ENCODE measurements at regions not wholly inside any gene's neighbourhood (a gene's known extent, or its start where the extent isn't known, plus 50 kb on each side); places are given as distances from the start of the nearest gene placed in this dataset.

GRCh38 chr10:110437761-110438341 lies 59.9 kb upstream of the DUSP5 start:
- no peaks in the 10 kb centered on the region for H3K27me3 Mint-ChIP-seq
- peaks cover 2% of the 10 kb centered on the region for H3K36me3 Mint-ChIP-seq (ENCODE audit: low read depth)
- DNase-seq, result no peak
- ChIA-PET CTCF (no interaction called here), POLR2A (no interaction called here)
- no peak overlapping the region for H3K4me3 Mint-ChIP-seq
- peaks cover 18% of the 10 kb centered on the region for H3K4me1 Mint-ChIP-seq
- H3K9me3 Mint-ChIP-seq, result peaks cover 4% of the 10 kb centered on the region
- no peak overlapping the region for H3K27ac Mint-ChIP-seq

GRCh38 chr10:110442746-110443145 lies 55.0 kb upstream of the DUSP5 start:
- POLR2A ChIA-PET, result interaction anchor here (1.4 to 1.6 kb wide), 2 partner anchors 10 to 13 kb away, joined by 5 read pairs; no protein-coding TSS in a partner anchor
- Mint-ChIP-seq H3K9me3 (no peaks in the 10 kb centered on the region), H3K4me3 (no peak overlapping the region), H3K27me3 (peaks cover 5% of the 10 kb centered on the region), H3K27ac (no peak overlapping the region), H3K36me3 (ENCODE audit: low read depth) (peaks cover 2% of the 10 kb centered on the region), H3K4me1 (peaks cover 23% of the 10 kb centered on the region)
- no peak for DNase-seq
- CTCF ChIA-PET, result interaction anchor here (0.6 kb wide), 1 partner anchor 295 kb away, joined by 3 read pairs; no protein-coding TSS in a partner anchor

DNA sequence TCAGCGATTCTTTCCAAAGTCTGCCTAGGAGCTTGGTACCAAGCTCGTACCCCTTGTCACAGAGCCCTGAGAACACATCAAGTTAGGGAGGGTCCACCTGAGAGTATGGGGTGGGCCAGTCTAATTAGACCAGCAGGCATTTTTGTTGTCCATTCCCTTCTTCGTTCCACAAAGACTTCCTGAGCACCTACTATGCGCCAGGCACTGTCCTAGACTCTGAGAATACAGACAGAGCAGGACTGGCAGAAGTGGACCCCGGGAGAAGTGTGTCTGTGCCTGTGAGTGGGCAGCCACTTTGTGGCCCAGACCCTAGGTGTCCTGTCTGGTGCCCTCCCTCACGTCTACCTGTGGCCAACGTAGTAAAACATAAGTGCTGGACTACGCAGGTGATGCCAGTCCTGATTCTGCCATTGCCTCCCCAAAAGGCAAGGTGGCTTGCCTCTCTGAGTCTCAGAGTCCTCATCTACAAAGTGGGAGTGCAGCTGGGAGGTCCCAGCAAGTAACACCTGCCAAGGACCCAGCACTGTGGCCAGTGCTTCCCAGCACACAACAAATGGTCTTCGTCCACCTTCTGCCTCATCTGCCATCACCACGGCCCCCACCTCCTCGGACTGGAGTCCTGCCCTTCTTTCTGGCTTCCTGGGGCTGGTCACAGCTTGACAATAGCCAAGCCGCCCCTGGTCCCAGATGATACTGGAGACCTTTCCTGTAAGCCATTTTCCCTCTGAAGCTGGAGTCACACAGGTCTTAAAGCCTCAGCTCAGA lies 54.3 kb upstream of the DUSP5 start:
- POLR2A ChIA-PET, result interaction anchor here (1.4 to 1.6 kb wide), 2 partner anchors 11 to 12 kb away, joined by 5 read pairs; no protein-coding TSS in a partner anchor
- H3K9me3 Mint-ChIP-seq, result no peaks in the 10 kb centered on the region
- H3K27me3 Mint-ChIP-seq, result peaks cover 5% of the 10 kb centered on the region
- H3K4me3 Mint-ChIP-seq, result no peak overlapping the region
- no peak overlapping the region for H3K27ac Mint-ChIP-seq
- DNase-seq, result no peak
- CTCF ChIA-PET, result no interaction called here
- H3K4me1 Mint-ChIP-seq, result peaks cover 27% of the 10 kb centered on the region
- H3K36me3 Mint-ChIP-seq (ENCODE audit: low read depth), result peaks cover 2% of the 10 kb centered on the region

DNA sequence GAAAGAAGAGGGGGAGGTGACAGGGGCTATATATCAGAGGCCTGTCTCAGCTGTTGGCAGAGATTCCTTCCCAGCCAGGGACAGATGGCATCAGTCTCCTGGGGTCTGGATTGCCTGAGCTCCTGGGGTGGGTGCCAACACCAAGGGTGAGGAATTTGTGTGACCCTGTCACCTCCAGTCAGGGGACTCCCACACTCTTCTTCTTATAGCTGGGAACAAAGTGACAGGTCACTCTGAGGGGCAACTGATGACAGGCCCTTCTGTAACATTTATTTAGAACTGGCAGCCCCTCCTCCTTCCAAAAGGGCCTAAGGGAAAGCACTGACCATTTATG lies 53.7 kb upstream of the DUSP5 start:
- Mint-ChIP-seq H3K4me1 (peaks cover 32% of the 10 kb centered on the region), H3K4me3 (no peak overlapping the region), H3K9me3 (peaks cover 2% of the 10 kb centered on the region), H3K27ac (no peak overlapping the region), H3K27me3 (peaks cover 5% of the 10 kb centered on the region), H3K36me3 (ENCODE audit: low read depth) (peaks cover 5% of the 10 kb centered on the region)
- POLR2A ChIA-PET, result no interaction called here
- CTCF ChIA-PET, result no interaction called here
- DNase-seq, result no peak

- peaks cover 40% of the 10 kb centered on the region for H3K4me1 Mint-ChIP-seq
- peaks cover 5% of the 10 kb centered on the region for H3K9me3 Mint-ChIP-seq
- peaks cover 15% of the 10 kb centered on the region for H3K27me3 Mint-ChIP-seq
- ChIA-PET CTCF (interaction anchor here (1.1 kb wide), 1 partner anchor 14 kb away, joined by 3 read pairs; no protein-coding TSS in a partner anchor), POLR2A (interaction anchor here (1.5 kb wide), 2 partner anchors 48 to 54 kb away, joined by 3 to 4 read pairs; no protein-coding TSS in a partner anchor)
- H3K36me3 Mint-ChIP-seq (ENCODE audit: low read depth), result peaks cover 7% of the 10 kb centered on the region
- H3K27ac Mint-ChIP-seq, result no peak overlapping the region
- no peak for DNase-seq
- no peak overlapping the region for H3K4me3 Mint-ChIP-seq
Measured at GRCh38 chr10:110445871-110446270, 51.8 kb upstream of the DUSP5 start.

GRCh38 chr10:110446277-110446676 lies 51.4 kb upstream of the DUSP5 start:
- CTCF ChIA-PET, result no interaction called here
- Mint-ChIP-seq H3K27me3 (peaks cover 18% of the 10 kb centered on the region), H3K4me3 (no peak overlapping the region), H3K36me3 (ENCODE audit: low read depth) (peaks cover 7% of the 10 kb centered on the region), H3K4me1 (peaks cover 37% of the 10 kb centered on the region), H3K9me3 (peaks cover 5% of the 10 kb centered on the region), H3K27ac (no peak overlapping the region)
- POLR2A ChIA-PET, result interaction anchor here (1.0 to 1.5 kb wide), 2 partner anchors 10 to 54 kb away, joined by 3 to 4 read pairs; no protein-coding TSS in a partner anchor
- no peak for DNase-seq

DNA sequence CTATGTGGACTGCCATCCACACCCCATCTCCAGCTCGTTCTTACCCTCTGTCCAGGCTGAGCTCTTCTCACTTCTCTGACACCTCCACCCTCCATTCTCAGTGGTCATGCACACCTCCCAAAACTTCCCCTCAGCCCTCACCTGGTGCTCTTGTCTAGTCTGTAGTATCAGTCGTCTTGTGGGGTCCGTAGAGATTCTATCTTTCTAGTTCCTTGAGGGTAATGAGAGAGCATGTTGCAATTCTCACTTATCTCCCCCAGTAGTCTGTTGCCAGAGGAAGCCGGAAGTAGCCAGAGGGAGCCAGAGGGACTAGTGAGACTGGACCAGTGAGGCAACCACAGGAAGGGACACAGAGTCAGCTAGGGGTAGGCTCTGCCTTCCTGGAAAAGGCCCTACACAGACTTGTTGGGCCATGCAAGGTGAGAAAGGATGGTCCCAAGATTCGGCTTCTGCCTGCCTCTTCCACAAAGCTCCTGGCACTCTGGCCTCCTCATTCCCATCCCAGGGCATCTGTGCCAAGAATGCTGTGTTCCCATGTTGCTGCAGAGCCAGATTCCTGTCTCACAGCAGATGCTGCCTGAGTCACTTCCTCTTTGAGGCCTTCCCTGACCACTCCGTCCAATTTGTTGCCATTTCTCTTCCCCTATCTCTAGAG lies 50.6 kb upstream of the DUSP5 start:
- Mint-ChIP-seq H3K27ac (no peak overlapping the region), H3K9me3 (peaks cover 5% of the 10 kb centered on the region), H3K4me3 (no peak overlapping the region), H3K36me3 (ENCODE audit: low read depth) (peaks cover 7% of the 10 kb centered on the region), H3K4me1 (peaks cover 29% of the 10 kb centered on the region), H3K27me3 (peaks cover 18% of the 10 kb centered on the region)
- ChIA-PET CTCF (no interaction called here), POLR2A (interaction anchor here (1.0 to 1.5 kb wide), 2 partner anchors 9 to 53 kb away, joined by 3 to 4 read pairs; no protein-coding TSS in a partner anchor)
- DNase-seq, result no peak

GRCh38 chr10:110447886-110448285 lies 49.8 kb upstream of the DUSP5 start:
- Mint-ChIP-seq H3K27ac (no peak overlapping the region), H3K36me3 (ENCODE audit: low read depth) (peaks cover 6% of the 10 kb centered on the region), H3K4me1 (peaks cover 24% of the 10 kb centered on the region), H3K27me3 (peaks cover 18% of the 10 kb centered on the region), H3K4me3 (no peak overlapping the region), H3K9me3 (peaks cover 5% of the 10 kb centered on the region)
- POLR2A ChIA-PET, result no interaction called here
- CTCF ChIA-PET, result interaction anchor here (1.0 kb wide), 1 partner anchor 33 kb away, joined by 3 read pairs; no protein-coding TSS in a partner anchor
- no peak for DNase-seq
